Caco-2 (cell line): ENCODE measurements at regions not wholly inside any gene's neighbourhood (a gene's known extent, or its start where the extent isn't known, plus 50 kb on each side); places are given as distances from the start of the nearest gene placed in this dataset.

Experiments used
- BruUV-seq: library from RNA; stranded (reverse); fragments of 400-500 nt; replicated peaks from 2 replicates; lab custom pipeline; 2021; lab: Mats Ljungman, UMichigan
- CTCF ChIA-PET: fragments of 300-600 bp; sonication (Branson Sonifier 250); formaldehyde crosslinking; loops from one replicate; lab custom pipeline; 2022; ENCODE audit warnings: antibody characterized with exemption; lab: Charles Lee
- POLR2A ChIA-PET: fragments of 300-600 bp; sonication (Branson Sonifier 250); formaldehyde crosslinking; loops from one replicate; lab custom pipeline; 2022; ENCODE audit warnings: antibody characterized with exemption; lab: Charles Lee
- DNase-seq, 2 experiments: peaks; one replicate each; pipeline versions ENCODE4 v3.0.0 to v3.0.0-alpha.2; 2020 to 2022
- H3K27me3 ChIP-seq: replicated peaks from 2 replicates; pipeline ENCODE4 v1.6.0; 2011; ENCODE audit warnings: low read length; ENCODE audit not compliant: control insufficient read depth, insufficient read depth
- H3K36me3 ChIP-seq: 2 replicates; pipeline ENCODE4 v1.5.1; 2011; ENCODE audit warnings: low read length; ENCODE audit not compliant: control insufficient read depth, insufficient read depth
- H3K4me1 ChIP-seq: fragments of 250-450 bp; sonication (Bioruptor Pico); 2 replicates; pipeline ENCODE4 v1.5.1; 2020; ENCODE audit warnings: mild to moderate bottlenecking
- H3K4me3 ChIP-seq: 2 replicates; pipeline ENCODE4 v1.5.1; 2011; ENCODE audit warnings: low read depth, mild to moderate bottlenecking, control low read depth, low read length
- H3K9me3 ChIP-seq: fragments of 250-450 bp; sonication (Bioruptor Pico); 2 replicates; pipeline ENCODE4 v1.5.1; 2020; ENCODE audit warnings: mild to moderate bottlenecking, moderate library complexity
- H3K27ac Mint-ChIP-seq: one replicate; pipeline ENCODE4 v1.8.0; 2022; ENCODE audit warnings: mixed read lengths; ENCODE audit not compliant: unreplicated experiment
- H3K27me3 Mint-ChIP-seq: one replicate; pipeline ENCODE4 v1.8.0; 2022; ENCODE audit warnings: mixed read lengths; ENCODE audit not compliant: insufficient read depth, unreplicated experiment
- H3K36me3 Mint-ChIP-seq: one replicate; pipeline ENCODE4 v1.8.0; 2022; ENCODE audit warnings: mild to moderate bottlenecking, mixed read lengths; ENCODE audit not compliant: insufficient read depth, unreplicated experiment
- H3K4me1 Mint-ChIP-seq: one replicate; pipeline ENCODE4 v1.8.0; 2022; ENCODE audit warnings: low read depth, mixed read lengths; ENCODE audit not compliant: unreplicated experiment
- H3K4me3 Mint-ChIP-seq: one replicate; pipeline ENCODE4 v1.8.0; 2022; ENCODE audit warnings: mild to moderate bottlenecking, moderate library complexity, mixed read lengths; ENCODE audit not compliant: unreplicated experiment
- H3K9me3 Mint-ChIP-seq: one replicate; pipeline ENCODE4 v1.8.0; 2022; ENCODE audit warnings: mixed read lengths; ENCODE audit not compliant: unreplicated experiment
- CTCF ChIP-seq, 2 experiments: fragments of 200-600 bp in 1 of 2; IDR thresholded peaks; 1 replicate in 1 of 2; 2 replicates in 1 of 2; pipeline versions ENCODE4 v1.5.1 to v1.8.0; 2011 to 2022; ENCODE audit warnings: antibody characterized with exemption in 1 of 2, control low read depth in 1 of 2, inconsistent platforms in 1 of 2, low read depth in 1 of 2, low read length in 1 of 2, mild to moderate bottlenecking in 1 of 2, moderate library complexity in 1 of 2; ENCODE audit not compliant: insufficient read depth in 1 of 2, severe bottlenecking in 1 of 2, unreplicated experiment in 1 of 2
- intact Hi-C: fragments of 100-400 bp; cut with micrococcal nuclease; formaldehyde crosslinking; loops from one replicate; pipeline ENCODE4 v1.10.0; 2022; ENCODE audit not compliant: unreplicated experiment

GRCh38 chr18:44232500-44232899 lies 448.2 kb upstream of the SETBP1 start:
- Mint-ChIP-seq H3K9me3 (no peaks in the 10 kb centered on the region), H3K4me3 (no peak overlapping the region), H3K4me1 (no peaks in the 10 kb centered on the region), H3K27ac (no peak overlapping the region), H3K36me3 (no peaks in the 10 kb centered on the region), H3K27me3 (no peaks in the 10 kb centered on the region)
- Histone ChIP-seq H3K4me3 (no peak overlapping the region), H3K36me3 (no peaks in the 10 kb centered on the region), H3K4me1 (no peaks in the 10 kb centered on the region), H3K27me3 (no peaks in the 10 kb centered on the region), H3K9me3 (no peaks in the 10 kb centered on the region)
- intact Hi-C loops, result no loop called here
- no peak for DNase-seq
- no peak for TF ChIP-seq CTCF (IDR thresholded peaks at IDR 0.05; ENCODE audit: insufficient read depth in 1 of 2, low read depth in 1 of 2, low read length in 1 of 2, severe bottlenecking in 1 of 2, unreplicated experiment in 1 of 2)
- BruUV-seq, result no TSS peak
- ChIA-PET CTCF (no interaction called here), POLR2A (no interaction called here)

DNA sequence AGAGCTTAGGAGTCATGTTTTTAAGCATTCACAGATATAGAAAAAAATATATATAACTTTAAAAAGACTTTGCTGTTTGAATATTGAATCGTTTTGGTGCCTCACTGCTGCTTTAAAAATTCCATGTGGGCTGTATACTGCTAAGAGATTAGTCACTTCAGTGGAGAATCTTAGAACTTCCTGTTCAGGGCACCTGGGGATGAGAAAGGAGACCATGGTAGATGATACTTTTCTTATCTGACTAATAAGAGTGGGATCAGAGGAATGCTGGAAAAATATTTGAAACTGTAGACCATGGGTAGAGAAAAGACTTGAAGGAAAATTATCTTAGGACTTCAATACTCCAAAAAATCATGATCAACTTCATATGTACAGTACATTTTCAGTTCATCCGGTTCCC lies 442.2 kb upstream of the SETBP1 start:
- no peak for DNase-seq
- H3K4me3 Mint-ChIP-seq, result no peak overlapping the region
- Histone ChIP-seq H3K4me3 (no peak overlapping the region), H3K27me3 (no peaks in the 10 kb centered on the region), H3K36me3 (no peaks in the 10 kb centered on the region), H3K9me3 (no peaks in the 10 kb centered on the region), H3K4me1 (no peaks in the 10 kb centered on the region)
- no TSS peak for BruUV-seq
- H3K36me3 Mint-ChIP-seq, result no peaks in the 10 kb centered on the region
- no peaks in the 10 kb centered on the region for H3K27me3 Mint-ChIP-seq
- no peaks in the 10 kb centered on the region for H3K4me1 Mint-ChIP-seq
- ChIA-PET POLR2A (no interaction called here), CTCF (no interaction called here)
- TF ChIP-seq CTCF (IDR thresholded peaks at IDR 0.05; ENCODE audit: insufficient read depth in 1 of 2, low read depth in 1 of 2, low read length in 1 of 2, severe bottlenecking in 1 of 2, unreplicated experiment in 1 of 2), result no peak
- H3K9me3 Mint-ChIP-seq, result no peaks in the 10 kb centered on the region
- intact Hi-C loops, result no loop called here
- H3K27ac Mint-ChIP-seq, result no peak overlapping the region

- Histone ChIP-seq H3K4me3 (no peak overlapping the region), H3K36me3 (no peaks in the 10 kb centered on the region), H3K4me1 (no peaks in the 10 kb centered on the region), H3K9me3 (no peaks in the 10 kb centered on the region), H3K27me3 (no peaks in the 10 kb centered on the region)
- POLR2A ChIA-PET, result no interaction called here
- Mint-ChIP-seq H3K27me3 (no peaks in the 10 kb centered on the region), H3K4me1 (no peaks in the 10 kb centered on the region), H3K36me3 (no peaks in the 10 kb centered on the region), H3K9me3 (no peaks in the 10 kb centered on the region), H3K27ac (no peak overlapping the region), H3K4me3 (no peak overlapping the region)
- no peak for DNase-seq
- intact Hi-C loops, result no loop called here
- CTCF ChIA-PET, result no interaction called here
- no TSS peak for BruUV-seq
- no peak for TF ChIP-seq CTCF (IDR thresholded peaks at IDR 0.05; ENCODE audit: insufficient read depth in 1 of 2, low read depth in 1 of 2, low read length in 1 of 2, severe bottlenecking in 1 of 2, unreplicated experiment in 1 of 2)
These were observed 441.8 kb upstream of the SETBP1 start for GRCh38 chr18:44238911-44239310.
